Ishikawa (cell line): ENCODE measurements at regions not wholly inside any gene's neighbourhood (a gene's known extent, or its start where the extent isn't known, plus 50 kb on each side); places are given as distances from the start of the nearest gene placed in this dataset.

Experiments used
- CEBPB ChIP-seq: IDR thresholded peaks from 2 replicates; pipeline ENCODE4 v1.6.1; 2012
- CREB1 ChIP-seq: IDR thresholded peaks from 2 replicates; pipeline ENCODE4 v1.6.1; 2012; ENCODE audit warnings: low read depth
- EGR1 ChIP-seq: IDR thresholded peaks from 2 replicates; pipeline ENCODE4 v1.6.1; 2012
- EP300 ChIP-seq: IDR thresholded peaks from 2 replicates; pipeline ENCODE4 v1.6.1; 2012; ENCODE audit warnings: borderline replicate concordance
- FOXM1 ChIP-seq: IDR thresholded peaks from 2 replicates; pipeline ENCODE4 v1.6.1; 2012; ENCODE audit warnings: low read depth, borderline replicate concordance
- NFIC ChIP-seq: IDR thresholded peaks from 2 replicates; pipeline ENCODE4 v1.6.1; 2012
- RAD21 ChIP-seq: IDR thresholded peaks from 2 replicates; pipeline ENCODE4 v1.6.1; 2012; ENCODE audit warnings: low read depth
- TAF1 ChIP-seq: IDR thresholded peaks from 2 replicates; pipeline ENCODE4 v1.6.1; 2012; ENCODE audit warnings: low read depth, mild to moderate bottlenecking
- TCF12 ChIP-seq: IDR thresholded peaks from 2 replicates; pipeline ENCODE4 v1.6.1; 2012; ENCODE audit warnings: low read depth
- TEAD4 ChIP-seq: IDR thresholded peaks from 2 replicates; pipeline ENCODE4 v1.6.1; 2012
- YY1 ChIP-seq: IDR thresholded peaks from 2 replicates; pipeline ENCODE4 v1.6.1; 2012; ENCODE audit warnings: low read depth
- ZBTB7A ChIP-seq: IDR thresholded peaks from 2 replicates; pipeline ENCODE4 v1.6.1; 2012; ENCODE audit warnings: low read depth
- TF ChIP-seq, protein P1 (sequence below): IDR thresholded peaks from 2 replicates; pipeline ENCODE4 v1.6.1; 2012
- TF ChIP-seq, protein P2 (sequence below): IDR thresholded peaks from 2 replicates; pipeline ENCODE4 v1.6.1; 2012
- TF ChIP-seq, protein P3 (sequence below): IDR thresholded peaks from 2 replicates; pipeline ENCODE4 v1.6.1; 2012; ENCODE audit warnings: low read depth, mild to moderate bottlenecking

DNA sequence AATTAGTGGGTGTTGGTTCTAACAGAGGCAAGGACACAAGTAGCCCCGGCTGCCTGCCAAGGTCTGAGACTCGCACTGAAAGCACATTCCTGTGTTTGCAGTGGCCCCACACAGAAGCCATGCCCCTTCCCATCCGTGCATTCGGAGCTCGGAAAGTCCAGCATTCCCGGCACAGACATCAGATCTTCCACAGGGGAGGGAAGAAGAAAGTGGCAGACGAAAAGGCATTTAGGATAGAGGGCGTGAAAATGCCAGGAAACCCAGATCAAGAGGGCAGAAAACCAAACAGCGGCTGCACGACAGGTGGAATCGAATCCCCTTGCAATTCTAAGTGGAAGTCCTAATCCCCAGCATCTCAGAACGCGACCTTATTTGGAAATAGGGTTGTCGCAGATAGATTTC is 105.5 kb upstream of the ASB18 start:
- TF ChIP-seq CEBPB (no peak), TAF1 (no peak), TCF12 (no peak), NFIC (no peak), EP300 (no peak), CREB1 (no peak), ZBTB7A (no peak), YY1 (no peak), RAD21 (no peak), FOXM1 (no peak), EGR1 (no peak), TEAD4 (no peak)
- TF ChIP-seq, protein P1, sequence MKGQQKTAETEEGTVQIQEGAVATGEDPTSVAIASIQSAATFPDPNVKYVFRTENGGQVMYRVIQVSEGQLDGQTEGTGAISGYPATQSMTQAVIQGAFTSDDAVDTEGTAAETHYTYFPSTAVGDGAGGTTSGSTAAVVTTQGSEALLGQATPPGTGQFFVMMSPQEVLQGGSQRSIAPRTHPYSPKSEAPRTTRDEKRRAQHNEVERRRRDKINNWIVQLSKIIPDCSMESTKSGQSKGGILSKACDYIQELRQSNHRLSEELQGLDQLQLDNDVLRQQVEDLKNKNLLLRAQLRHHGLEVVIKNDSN = no peak
- TF ChIP-seq, protein P2, sequence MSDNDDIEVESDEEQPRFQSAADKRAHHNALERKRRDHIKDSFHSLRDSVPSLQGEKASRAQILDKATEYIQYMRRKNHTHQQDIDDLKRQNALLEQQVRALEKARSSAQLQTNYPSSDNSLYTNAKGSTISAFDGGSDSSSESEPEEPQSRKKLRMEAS = no peak
- TF ChIP-seq, protein P3, sequence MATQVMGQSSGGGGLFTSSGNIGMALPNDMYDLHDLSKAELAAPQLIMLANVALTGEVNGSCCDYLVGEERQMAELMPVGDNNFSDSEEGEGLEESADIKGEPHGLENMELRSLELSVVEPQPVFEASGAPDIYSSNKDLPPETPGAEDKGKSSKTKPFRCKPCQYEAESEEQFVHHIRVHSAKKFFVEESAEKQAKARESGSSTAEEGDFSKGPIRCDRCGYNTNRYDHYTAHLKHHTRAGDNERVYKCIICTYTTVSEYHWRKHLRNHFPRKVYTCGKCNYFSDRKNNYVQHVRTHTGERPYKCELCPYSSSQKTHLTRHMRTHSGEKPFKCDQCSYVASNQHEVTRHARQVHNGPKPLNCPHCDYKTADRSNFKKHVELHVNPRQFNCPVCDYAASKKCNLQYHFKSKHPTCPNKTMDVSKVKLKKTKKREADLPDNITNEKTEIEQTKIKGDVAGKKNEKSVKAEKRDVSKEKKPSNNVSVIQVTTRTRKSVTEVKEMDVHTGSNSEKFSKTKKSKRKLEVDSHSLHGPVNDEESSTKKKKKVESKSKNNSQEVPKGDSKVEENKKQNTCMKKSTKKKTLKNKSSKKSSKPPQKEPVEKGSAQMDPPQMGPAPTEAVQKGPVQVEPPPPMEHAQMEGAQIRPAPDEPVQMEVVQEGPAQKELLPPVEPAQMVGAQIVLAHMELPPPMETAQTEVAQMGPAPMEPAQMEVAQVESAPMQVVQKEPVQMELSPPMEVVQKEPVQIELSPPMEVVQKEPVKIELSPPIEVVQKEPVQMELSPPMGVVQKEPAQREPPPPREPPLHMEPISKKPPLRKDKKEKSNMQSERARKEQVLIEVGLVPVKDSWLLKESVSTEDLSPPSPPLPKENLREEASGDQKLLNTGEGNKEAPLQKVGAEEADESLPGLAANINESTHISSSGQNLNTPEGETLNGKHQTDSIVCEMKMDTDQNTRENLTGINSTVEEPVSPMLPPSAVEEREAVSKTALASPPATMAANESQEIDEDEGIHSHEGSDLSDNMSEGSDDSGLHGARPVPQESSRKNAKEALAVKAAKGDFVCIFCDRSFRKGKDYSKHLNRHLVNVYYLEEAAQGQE = no peak

DNA sequence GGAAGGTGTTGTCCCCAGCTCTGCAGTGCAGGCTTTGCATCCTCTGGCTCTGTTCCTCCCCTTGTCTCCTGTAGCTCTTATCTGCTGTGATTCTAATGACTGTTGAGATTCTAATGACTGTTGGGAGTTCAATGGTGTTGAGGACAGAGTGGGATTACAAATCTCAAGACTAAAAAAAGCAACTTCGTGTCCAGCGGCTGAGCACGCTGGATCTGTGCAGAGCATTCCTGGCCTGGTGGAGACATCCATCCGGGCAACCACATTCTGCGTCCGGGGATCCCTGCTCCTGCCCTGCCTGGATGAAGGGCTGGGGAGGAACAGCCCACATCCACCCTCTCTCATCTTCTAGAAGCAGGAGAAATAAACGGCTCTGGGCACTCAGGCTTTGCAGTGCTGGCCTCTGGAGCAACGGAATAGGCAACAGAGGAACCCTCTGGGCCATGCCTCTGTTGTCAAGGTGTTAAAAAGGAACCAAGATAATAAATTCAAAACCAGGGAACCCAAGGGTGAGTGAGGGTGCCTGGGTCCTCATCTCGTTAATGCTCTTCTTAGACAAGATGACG is 106.7 kb upstream of the ASB18 start:
- TF ChIP-seq CREB1 (no peak), FOXM1 (no peak), CEBPB (no peak), NFIC (no peak), RAD21 (no peak)
- TF ChIP-seq, protein P3 = no peak

DNA sequence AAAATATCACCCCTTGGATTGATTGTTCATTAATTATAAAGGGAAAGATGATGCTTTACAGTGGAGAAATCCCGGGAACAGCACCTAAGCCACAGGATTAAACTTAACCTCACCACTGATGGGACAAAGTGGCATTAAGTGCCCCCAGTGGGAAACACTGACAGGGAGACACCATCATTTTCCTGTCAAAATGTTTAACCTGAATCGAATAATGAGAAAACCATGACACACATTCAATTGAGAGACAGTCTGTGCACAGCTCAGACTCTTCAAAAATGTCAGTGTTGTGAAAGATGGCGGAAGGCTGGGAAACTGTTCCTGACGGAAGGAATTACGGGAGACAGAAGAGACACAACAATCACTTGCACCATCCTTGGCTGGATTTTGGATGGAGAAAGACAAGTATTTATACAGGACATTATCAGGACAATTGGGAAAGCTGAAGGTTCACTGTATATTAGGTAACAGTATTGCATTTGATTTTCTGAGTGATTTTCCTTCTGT is 111.8 kb upstream of the ASB18 start:
- TF ChIP-seq CEBPB = no peak
- TF ChIP-seq FOXM1 = no peak
- no peak for TF ChIP-seq TEAD4
- TF ChIP-seq, protein P2 = no peak

DNA sequence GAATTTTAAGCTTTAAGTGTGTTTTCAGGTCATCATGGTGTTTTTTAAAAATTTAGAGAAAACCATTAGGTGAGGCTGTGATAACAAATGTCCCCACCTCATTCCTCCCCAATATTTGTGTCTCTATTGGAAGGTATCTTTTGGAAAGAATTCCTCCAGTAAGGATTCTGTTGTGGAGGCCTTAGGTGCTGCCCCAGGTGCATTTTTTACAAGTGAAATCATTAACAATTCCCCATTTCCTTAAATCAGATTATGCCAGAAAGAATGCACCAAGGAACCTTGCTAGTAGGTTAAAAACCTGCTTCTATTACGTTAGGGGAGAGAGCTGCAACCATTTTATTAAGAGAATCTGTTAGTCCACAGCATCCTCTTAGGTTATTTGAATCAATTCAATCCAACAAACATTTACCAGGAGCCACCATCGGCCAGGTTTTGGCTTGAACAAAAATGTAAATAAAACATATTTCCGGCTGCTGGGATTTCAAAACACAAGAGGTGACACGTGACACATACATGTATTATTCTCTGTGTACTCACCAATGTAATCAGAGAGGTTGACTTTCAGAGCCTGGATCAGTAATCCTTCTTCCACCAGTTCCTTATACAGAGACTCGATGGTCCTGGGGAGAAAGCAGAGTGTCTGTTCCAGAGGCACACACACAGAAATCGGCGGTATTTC is 112.5 kb upstream of the ASB18 start:
- TF ChIP-seq, protein P3 = no peak
- no peak for TF ChIP-seq RAD21
- TF ChIP-seq EP300 = no peak
- TF ChIP-seq YY1 = no peak

DNA sequence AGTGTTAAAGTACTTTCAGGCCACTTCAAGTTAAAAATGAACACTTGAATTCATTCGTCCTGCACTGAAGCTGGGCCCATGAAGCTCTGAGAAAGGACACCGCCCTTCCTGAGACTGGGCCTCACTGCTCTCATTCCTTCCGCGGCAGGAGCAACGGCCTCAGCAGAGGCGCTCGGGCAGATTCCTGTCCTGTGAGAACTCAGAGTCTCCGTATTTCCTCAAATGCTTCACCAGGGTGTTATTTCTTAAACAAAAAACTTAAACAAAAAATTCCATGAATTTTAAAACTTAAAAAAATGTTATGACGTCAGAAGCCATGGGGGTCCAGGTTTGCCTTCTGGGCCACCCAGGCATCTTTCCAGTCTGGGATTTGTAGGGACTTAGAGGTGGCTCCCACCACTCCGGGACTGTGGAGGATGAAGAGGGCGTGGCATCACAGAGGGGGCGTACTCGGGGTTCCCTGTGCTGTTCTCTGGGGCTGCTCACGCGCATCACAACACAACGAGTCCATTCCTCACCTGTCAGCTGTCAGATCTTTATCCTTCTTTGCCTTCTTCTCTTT is 115.9 kb upstream of the ASB18 start:
- no peak for TF ChIP-seq ZBTB7A
- TF ChIP-seq TEAD4 = no peak
- no peak for TF ChIP-seq EGR1
- no peak for TF ChIP-seq NFIC
- TF ChIP-seq, protein P1 = no peak
- TF ChIP-seq CREB1 = no peak
- TF ChIP-seq, protein P3 = no peak
- TF ChIP-seq TCF12 = no peak
- TF ChIP-seq FOXM1 = no peak
- TF ChIP-seq EP300 = no peak
- no peak for TF ChIP-seq RAD21
- no peak for TF ChIP-seq YY1
- TF ChIP-seq, protein P2 = no peak
- TF ChIP-seq TAF1 = no peak
- TF ChIP-seq CEBPB = no peak
